Astrocyte of the cerebellum (primary cell): ENCODE measurements at regions not wholly inside any gene's neighbourhood (a gene's known extent, or its start where the extent isn't known, plus 50 kb on each side); places are given as distances from the start of the nearest gene placed in this dataset.

Experiments
- DNase-seq: peaks from one replicate; pipeline ENCODE4 v3.0.0-alpha.2; 2011; ENCODE audit warnings: low read depth
- H3K4me3 ChIP-seq: 2 replicates; pipeline ENCODE4 v1.5.1; 2011; ENCODE audit warnings: mild to moderate bottlenecking, low read depth, low read length, moderate library complexity
- CTCF ChIP-seq: IDR thresholded peaks from 2 replicates; pipeline ENCODE4 v1.5.1; 2012; ENCODE audit warnings: low read length, low read depth, moderate library complexity, mild to moderate bottlenecking; ENCODE audit errors: missing control alignments
- in situ Hi-C: cut with HindIII; loops from 2 replicates; pipeline ENCODE4 v1.10.0; 2017; ENCODE audit warnings: low sequenced_read_pairs

DNA sequence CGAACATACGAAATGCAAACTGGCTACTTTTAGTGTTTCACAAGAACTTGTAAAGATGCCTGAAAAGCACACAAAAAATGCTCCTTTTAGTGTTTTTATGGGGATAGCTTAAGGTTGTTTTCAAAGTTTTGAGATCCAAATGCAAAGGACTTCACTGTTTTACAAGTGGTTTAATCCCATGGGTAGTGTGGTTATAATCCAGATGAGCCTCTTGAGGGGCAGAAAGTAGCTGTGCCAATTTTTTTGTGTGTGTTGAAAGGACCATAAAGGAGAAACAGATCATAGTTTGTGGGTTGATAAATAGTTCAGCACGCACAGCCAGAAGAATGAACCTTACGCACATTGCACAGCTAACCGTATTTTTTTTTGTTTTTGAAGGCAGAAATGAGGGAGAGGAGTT, 126.9 kb upstream of the GIMD1 start:
- H3K4me3 ChIP-seq, result no peak overlapping the region
- in situ Hi-C loops, result no loop called here
- no peak for DNase-seq
- no peak for TF ChIP-seq CTCF

GRCh38 chr4:106494066-106494465, 125.5 kb upstream of the GIMD1 start:
- H3K4me3 ChIP-seq, result no peak overlapping the region
- in situ Hi-C loops, result no loop called here
- no peak for DNase-seq
- TF ChIP-seq CTCF, result no peak

DNA sequence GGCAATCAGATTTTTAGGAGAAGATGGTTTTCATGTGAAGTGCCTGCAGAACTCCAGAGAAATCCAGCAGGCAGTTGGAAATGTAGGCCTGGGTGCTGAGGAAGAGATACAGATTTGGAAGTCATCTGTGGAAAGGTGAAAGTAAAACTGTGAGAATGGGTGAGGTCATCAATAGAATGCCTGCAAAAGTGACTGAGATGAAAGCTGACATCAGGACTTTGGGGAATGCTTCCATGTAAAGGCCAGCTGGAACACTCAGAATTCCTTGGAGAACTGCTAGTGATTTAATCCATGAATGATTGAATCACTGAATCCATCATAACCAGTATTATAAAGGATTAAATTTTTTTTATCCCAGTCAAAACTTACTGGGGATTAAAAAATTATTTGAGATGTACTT, 124.5 kb upstream of the GIMD1 start:
- TF ChIP-seq CTCF, result no peak
- H3K4me3 ChIP-seq, result no peak overlapping the region
- in situ Hi-C loops, result no loop called here
- no peak for DNase-seq

GRCh38 chr4:106486533-106486932, 118.0 kb upstream of the GIMD1 start:
- no peak for TF ChIP-seq CTCF
- no peak overlapping the region for H3K4me3 ChIP-seq
- in situ Hi-C loops, result no loop called here
- DNase-seq, result no peak

DNA sequence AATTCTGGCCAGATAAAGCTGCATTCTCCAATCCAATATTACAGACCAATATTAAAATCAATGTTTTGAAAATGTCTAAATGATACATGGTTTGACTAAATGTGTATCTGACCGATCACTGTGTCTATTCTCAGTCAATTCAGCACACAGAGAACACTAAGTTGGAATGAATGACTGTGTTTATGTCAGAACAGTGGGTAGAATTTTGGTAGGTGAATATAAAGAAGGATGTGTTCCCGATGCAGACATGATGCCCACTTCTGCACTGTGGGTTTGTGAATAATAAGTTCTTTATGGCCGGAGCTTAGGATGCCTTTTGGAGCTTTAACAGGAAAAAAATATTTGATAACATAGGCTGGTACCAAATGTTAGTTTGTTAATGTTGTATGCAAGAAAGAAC, 113.2 kb upstream of the GIMD1 start:
- no peak for DNase-seq
- no peak for TF ChIP-seq CTCF
- in situ Hi-C loops, result no loop called here

GRCh38 chr4:106478152-106478551, 109.6 kb upstream of the GIMD1 start:
- in situ Hi-C loops, result no loop called here
- TF ChIP-seq CTCF, result no peak
- no peak for DNase-seq
- no peak overlapping the region for H3K4me3 ChIP-seq

More for the DNA sequence above, 113.2 kb upstream of the GIMD1 start:
- no peak overlapping the region for H3K4me3 ChIP-seq

GRCh38 chr4:106476741-106477140, 108.2 kb upstream of the GIMD1 start:
- in situ Hi-C loops, result no loop called here
- no peak overlapping the region for H3K4me3 ChIP-seq
- no peak for TF ChIP-seq CTCF
- no peak for DNase-seq
